NAMALWA (cell line): ENCODE measurements at regions not wholly inside any gene's neighbourhood (a gene's known extent, or its start where the extent isn't known, plus 50 kb on each side); places are given as distances from the start of the nearest gene placed in this dataset.
A peak's percentile ranks its signal among the peaks of the same experiment; 100 is the strongest.
"Not testable (repeated sequence)": the region's sequence is repeated elsewhere in the genome, so short reads cannot be mapped to it uniquely, and the experiment has no call there.

Experiments
- DNase-seq: peaks from one replicate; pipeline ENCODE4 v3.0.0-alpha.2; 2015; ENCODE audit warnings: low spot score

DNA sequence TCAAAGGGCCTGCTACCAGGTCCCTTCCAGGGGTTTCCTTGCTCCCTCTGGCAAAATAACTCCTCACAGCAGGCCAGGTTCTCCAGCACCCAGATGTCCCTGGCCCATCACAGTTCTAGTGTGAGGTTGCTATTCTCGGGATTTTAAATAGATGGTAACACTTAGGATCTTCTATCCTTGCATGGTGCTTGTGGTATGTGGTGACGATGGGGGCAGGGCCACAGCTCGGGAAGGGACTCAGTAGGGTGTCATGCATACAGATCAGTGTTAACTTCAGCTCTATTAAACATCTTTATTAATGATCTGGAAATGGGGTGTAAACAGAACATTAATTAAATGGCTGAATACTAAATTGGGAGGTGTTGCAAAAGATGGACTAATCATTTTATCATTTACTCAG, 323.8 kb downstream of the QKI start:
- no peak for DNase-seq

DNA sequence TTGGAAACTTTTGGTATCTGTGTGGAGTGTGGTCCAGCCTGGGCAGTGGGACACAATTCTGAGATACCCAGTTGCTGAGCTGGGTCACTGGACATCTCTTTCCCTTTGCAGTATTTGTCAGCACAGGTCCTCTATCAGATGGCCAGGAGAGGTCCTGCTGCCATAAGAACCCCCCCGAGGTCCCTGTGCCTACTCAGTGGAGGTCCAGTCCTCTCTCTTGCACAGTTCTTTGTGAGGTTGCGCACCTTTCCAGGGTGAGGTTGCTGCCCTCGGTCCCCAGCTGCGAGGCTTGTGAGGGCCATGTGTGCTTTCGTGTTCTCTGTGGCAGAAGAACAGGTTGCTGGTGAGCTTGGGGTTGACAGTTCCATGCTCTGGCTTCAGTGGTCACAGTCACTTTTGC, 320.6 kb downstream of the QKI start:
- no peak for DNase-seq

DNA sequence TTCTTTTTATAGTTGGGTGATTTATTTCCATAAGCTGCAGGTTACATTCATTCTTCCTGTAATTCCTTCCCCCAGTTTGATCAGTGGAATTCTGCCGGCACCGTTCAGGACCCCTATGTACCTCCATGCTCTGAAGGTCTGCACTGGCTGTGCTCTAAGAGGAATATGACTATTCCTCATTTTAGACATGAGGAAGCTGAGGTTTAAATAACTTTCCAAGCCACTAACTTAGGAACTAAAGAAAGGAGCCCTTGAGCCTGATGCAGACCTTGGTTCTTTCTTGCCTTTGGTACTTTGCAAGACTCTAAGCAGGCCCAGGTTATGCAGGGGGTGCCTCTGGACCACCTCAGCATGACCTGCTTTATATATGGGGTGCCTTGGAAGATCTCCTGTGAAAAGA, 318.5 kb downstream of the QKI start:
- DNase-seq, result no peak

DNA sequence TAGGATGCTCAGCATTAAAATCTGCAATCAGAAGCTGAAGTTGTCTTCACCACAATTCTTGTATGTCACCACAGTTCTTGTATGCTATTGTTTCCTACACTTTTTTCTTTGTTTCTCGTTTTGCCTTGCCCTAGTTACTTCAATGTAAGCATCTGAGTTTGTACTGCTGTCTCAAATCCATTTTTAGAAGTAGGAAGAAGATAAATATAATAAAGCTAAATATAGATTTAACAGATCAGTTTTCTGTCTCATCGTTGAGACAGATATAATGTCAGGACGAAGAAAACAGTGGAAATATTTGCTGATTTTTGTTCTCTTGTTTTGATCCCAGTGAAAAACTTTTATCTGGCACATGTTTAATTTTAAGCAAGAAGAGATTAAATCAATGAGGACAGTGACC, 318.0 kb downstream of the QKI start:
- DNase-seq, result no peak

DNA sequence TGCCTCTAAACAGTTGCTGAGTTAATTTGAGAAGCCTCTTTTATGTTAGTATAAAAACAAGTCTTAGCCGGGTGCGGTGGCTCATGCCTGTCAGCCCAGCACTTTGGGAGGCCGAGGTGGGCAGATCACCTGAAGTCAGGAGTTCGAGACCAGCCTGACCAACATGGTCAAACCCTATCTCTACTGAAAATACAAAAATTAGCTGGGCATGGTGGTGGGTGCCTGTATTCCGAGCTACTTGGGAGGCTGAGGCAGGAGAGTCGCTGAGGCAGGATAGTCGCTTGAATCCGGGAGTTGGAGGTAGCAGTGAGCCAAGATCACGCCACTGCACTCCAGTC, 317.5 kb downstream of the QKI start:
- DNase-seq, result not testable (repeated sequence)

DNA sequence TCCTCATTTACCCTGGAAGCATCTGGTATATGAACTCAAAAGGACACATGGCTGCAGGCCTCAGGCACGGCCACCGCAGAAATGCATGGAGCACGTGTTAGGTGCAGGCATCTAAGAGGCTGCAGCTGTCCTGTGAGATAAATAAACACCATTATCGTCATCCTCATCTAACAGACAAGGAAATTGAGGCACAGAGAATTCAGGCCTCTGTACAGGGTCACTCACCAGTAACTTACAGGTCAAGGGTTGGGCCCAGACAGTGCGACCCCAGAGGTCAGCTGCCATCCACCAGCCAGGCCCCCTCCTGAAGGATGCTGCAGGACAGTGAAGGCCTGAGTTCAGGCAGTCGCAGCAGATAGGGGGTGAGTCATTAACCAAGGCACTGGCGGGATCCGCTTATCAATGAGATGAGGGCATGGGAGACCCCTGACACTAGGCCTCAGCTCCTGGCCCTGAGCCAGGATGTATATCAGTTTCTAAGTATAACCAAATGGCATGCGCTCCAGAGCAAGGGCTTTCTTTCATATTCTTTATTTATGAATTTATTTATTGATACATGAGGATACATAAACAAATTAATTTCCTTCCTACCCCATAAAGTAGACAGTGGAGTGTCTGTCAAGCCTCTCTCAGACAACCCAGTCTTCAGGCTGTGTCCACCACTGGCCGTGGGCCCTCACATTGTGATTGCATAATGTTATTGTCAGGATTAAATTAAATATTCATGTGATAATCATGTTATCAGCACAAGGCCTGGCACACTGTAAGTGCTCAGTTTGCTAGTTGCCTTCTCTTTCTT, 316.9 kb downstream of the QKI start:
- no peak for DNase-seq

DNA sequence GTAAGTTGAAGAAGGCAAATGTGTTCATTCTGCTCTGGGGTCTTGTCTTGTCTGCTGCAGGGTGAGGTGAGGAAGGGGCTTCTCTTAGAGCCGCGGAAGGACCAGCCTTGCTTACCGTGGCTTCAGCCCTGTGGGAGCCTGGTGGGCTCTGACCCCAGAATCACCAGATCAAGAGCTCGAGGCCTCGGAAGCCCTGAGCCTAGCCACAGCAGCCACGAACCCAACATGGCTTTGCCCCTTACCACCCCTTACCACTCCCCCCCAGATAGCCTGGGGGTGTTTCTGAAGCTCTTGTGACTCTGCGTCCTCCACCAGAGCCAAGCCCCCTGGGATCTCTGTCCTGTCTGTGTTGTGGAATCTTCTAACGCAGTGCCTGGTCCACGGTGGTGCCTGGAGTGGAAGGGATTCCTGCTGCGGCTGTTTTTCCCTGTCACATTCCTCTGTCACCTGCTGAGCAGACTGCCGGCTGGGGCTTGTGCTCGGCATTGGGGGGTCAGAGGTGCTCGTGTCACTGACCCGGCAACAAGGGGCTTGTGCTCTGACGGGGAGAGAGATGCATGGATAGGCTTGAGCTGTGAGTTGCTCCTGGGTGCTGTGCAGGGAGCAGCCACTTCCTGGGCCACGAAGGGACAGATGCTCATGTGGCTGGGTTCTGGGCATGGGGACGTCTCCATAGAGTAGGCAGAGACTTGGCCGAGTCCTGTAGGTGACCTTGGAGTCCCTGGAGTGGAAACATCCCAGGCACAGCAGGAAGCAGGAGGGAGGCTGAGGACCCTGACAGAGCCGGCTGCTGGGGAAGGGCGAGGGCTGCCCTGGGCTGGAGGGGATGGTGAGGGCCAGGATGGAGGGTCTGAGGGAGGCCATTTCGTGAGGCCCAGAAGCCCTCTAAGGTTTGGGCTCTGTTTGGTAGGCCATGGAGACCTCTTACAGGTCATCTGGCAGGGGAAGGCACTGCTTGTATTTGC, 316.0 kb downstream of the QKI start:
- no peak for DNase-seq

GRCh38 chr6:163729127-163729872, 314.8 kb downstream of the QKI start:
- no peak for DNase-seq

DNA sequence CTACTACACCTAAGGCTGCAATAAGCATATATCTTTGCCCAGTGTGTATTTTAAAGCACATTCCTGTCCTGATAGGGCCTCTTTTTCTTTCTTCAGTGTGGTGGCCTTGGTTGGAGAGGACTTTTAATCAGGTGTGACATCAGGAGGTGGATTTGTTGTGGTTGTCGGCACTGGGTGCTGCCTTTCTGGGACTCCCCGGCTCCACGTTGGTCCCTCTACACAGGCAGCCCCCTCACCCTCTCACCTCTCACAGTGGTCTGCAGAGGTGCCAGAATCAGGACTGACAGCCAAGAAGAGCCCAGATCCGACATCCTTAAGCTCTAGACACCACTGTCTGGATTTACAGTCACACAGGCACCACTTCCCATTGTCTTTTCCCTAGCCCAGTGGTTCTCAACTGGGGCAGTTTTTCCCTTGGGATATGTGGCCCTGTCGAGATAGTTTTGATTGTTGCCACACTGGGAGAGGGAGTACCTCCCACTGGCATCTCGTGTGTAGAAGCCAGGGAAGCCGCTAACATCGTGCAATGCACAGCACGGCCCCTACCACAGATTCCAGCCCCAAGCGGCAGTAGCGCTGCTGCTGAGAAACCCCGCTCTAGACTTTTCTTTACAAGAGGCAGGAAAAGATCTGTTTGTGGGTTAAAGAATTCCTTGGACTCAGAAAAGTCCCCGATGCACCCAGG, 314.1 kb downstream of the QKI start:
- DNase-seq, result no peak

DNA sequence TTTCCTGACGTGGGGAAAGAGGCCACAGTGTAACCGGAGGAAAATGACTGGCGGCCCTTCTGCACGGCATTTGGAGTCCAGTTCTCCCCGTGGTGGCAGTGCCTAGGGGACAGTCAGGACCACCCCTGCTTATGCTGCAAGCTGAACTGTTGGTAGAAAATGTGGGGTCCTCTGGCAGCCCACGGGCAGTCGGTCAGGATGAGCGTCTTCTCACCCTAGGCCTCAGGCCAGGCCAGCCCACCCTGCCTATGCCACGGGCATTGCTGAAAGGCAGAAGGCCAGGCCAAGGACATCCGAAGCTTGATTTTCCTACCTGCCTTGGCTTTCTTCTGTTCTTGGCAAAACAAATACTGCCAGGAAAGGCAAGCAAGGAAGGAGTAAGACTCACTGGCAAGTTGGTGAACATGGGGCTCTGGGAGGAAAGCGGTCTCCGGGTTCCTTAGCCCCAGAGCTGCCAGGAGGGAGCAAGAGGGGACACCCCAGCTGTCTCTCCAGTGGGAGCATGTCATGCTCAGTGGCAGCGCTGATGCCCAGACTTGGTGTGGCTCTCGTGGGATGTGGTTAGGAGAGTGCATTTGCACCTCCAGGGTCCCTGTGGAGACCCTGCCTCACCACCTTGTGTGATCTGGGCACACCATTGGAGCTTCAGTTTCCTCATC, 311.6 kb downstream of the QKI start:
- DNase-seq, result no peak

GRCh38 chr6:163725008-163725941, 310.8 kb downstream of the QKI start:
- DNase-seq, result no peak

DNA sequence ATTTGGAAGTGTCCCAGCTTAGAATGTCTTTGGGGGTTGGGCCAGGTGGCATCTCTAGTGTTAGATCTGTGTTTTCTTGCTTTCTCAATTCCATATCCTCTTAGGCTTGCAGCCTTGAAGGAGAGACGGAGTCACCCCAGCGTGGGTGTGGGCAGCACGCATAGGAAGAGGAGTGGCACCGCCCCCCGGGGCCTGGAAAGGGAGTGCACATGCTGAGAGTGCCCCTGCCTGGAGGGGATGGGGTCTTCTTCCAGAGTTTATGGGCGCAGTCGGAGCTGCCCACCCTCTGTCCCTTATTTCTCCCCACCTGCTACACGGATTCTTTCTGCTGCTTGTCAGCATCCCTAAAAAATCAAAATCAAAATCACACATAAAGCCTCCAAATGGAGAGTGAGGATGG, 309.7 kb downstream of the QKI start:
- no peak for DNase-seq

- DNase-seq, result no peak
Observed at GRCh38 chr6:163723759-163724158, 309.2 kb downstream of the QKI start.

- no peak for DNase-seq
Observed at GRCh38 chr6:163721922-163722692, 307.6 kb downstream of the QKI start.

- DNase-seq, result no peak
Observed at GRCh38 chr6:163721435-163721834, 306.9 kb downstream of the QKI start.

DNA sequence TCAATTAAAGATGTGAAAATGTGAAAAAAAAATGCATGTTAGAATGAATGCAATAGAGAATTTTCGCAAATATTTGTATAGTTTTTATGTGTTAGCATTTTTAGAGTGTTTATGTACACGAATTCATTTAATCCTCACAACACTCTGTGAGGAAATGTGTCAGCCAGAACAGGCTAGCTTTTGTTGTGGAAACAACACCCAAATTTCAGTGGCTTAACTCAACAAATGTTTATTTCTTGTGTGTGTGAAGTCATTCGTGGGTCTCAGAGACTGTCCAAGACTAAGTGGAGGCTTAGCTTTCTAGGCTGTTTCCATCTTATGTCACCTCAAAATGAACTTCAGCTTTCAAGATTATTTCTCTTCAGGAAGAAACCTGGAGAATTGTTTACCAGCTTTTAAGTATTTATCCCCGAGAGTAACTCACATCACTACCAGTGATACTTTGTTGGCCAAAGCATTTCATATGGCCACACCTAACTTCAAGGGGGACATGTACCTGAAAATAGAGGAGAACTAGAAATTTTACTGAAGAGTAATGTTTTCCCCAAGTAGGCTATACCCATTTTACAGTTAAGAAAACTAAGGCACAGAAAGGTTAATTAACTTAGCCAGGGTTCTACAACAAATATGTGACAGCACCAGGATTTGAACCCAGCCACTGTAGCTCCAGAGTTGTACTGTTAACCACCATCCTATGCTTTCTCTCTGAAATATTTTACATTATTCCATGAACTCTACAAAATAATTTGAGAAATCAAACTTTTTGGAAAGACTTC, 306.1 kb downstream of the QKI start:
- DNase-seq, result no peak

DNA sequence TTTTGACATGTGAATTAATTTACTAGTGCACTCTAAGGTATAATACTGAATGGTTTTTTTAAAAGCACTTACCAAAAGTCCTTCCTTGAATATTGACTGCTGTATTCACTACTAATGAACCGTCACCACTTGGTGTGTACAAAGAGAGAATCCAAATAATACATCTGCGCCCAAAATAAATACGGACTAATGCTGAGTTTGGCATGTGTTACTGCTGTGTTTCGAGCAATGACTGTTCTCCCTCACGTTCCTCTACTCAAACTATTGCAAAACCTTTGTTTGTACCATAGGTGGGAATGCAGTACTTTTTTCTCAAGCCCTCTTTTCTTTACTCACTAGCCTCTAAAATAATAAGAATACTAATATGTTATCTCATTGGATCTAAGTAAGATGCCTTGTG, 305.5 kb downstream of the QKI start:
- DNase-seq, result no peak

DNA sequence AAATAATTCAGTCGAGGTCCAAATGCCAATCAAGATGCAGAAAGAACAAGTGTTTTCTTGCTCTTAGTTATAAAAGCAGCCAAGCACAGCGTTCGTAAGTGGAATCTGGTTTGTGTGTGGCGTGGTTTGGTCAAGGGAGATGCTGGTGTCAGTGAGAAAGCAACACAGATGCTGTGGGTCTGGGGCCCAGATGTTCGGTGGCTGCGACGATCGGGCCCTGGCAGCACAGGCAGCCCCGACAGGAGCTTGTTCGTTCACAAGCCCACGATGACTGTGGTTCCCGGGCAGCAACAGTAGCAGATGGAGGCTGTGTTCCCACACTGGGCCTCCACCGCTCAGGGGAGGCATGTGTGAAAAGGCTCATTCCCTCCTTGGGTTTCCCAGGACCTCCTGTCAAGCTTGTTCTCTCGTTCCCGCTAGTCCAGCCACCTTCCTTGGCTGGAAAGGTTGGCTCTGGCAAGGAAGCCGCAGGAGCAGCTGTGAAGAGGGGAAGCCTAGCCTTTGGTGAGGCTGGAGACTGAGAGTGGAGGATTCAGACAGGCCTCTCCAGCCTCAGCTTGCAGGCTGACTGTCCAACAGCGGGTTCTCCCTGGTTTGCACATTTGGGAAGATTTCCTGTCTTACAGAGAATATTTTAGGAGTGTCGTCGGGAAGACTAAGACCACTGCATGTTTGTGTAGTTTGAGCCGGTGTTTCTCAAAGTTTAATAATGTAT, 304.7 kb downstream of the QKI start:
- DNase-seq, result peak; percentile 15
